GM23338 (cell line): ENCODE measurements at regions not wholly inside any gene's neighbourhood (a gene's known extent, or its start where the extent isn't known, plus 50 kb on each side); places are given as distances from the start of the nearest gene placed in this dataset.

ENCODE experiments used
- CREB1 ChIP-seq: fragments of 250-450 bp; sonication (Bioruptor Pico); IDR thresholded peaks from 2 replicates; pipeline ENCODE4 v1.5.0; 2020; ENCODE audit warnings: low read depth, mild to moderate bottlenecking, moderate library complexity
- CTCF ChIP-seq, 2 experiments: fragments of 200-600 bp in 1 of 2; sonication (generic) in 1 of 2; conservative IDR thresholded peaks; 2 replicates each; pipeline versions ENCODE4 v1.5.1 to v1.6.1; 2016 to 2017; ENCODE audit warnings: antibody characterized with exemption in 2 of 2, low read depth in 2 of 2, mild to moderate bottlenecking in 2 of 2, moderate library complexity in 1 of 2
- ETS1 ChIP-seq: IDR thresholded peaks from 2 replicates; pipeline ENCODE4 v1.6.1; 2016; ENCODE audit warnings: antibody characterized with exemption
- EZH2 ChIP-seq: fragments of 200-600 bp; sonication (generic); IDR thresholded peaks from one replicate; pipeline ENCODE4 v1.8.0; 2017; ENCODE audit warnings: antibody characterized with exemption, mild to moderate bottlenecking, low read depth; ENCODE audit not compliant: unreplicated experiment
- EZH2phosphoT487 ChIP-seq: fragments of 200-600 bp; sonication (generic); IDR thresholded peaks from one replicate; pipeline ENCODE4 v1.8.1; 2018; ENCODE audit warnings: antibody characterized with exemption; ENCODE audit not compliant: unreplicated experiment
- JUNB ChIP-seq: IDR thresholded peaks from one replicate; pipeline ENCODE4 v1.6.1; 2016; ENCODE audit warnings: antibody characterized with exemption; ENCODE audit not compliant: unreplicated experiment
- NANOG ChIP-seq: IDR thresholded peaks from 2 replicates; pipeline ENCODE4 v1.6.1; 2016; ENCODE audit warnings: antibody characterized with exemption, borderline replicate concordance
- POLR2AphosphoS5 ChIP-seq: IDR thresholded peaks from 2 replicates; pipeline ENCODE4 v1.6.1; 2016; ENCODE audit warnings: antibody characterized with exemption, low read depth
- REST ChIP-seq: IDR thresholded peaks from one replicate; pipeline ENCODE4 v1.6.1; 2018; ENCODE audit warnings: antibody characterized with exemption; ENCODE audit not compliant: unreplicated experiment
- STAT1 ChIP-seq: IDR thresholded peaks from one replicate; pipeline ENCODE4 v1.6.1; 2016; ENCODE audit warnings: antibody characterized with exemption; ENCODE audit not compliant: unreplicated experiment
- ZNF114 ChIP-seq: fragments of 250-450 bp; sonication (Bioruptor Pico); IDR thresholded peaks from 2 replicates; pipeline ENCODE4 v1.5.0; 2020; ENCODE audit warnings: mild to moderate bottlenecking, moderate library complexity

GRCh38 chr2:75865702-75866101 is 155.0 kb upstream of the GCFC2 start:
- TF ChIP-seq CTCF (conservative IDR thresholded peaks at IDR 0.05; ENCODE audit: low read depth in 2 of 2): no peak
- TF ChIP-seq POLR2AphosphoS5: no peak
- TF ChIP-seq EZH2: no peak
- TF ChIP-seq STAT1: no peak
- TF ChIP-seq JUNB: no peak
- no peak for TF ChIP-seq EZH2phosphoT487
- no peak for TF ChIP-seq ETS1
- no peak for TF ChIP-seq ZNF114 (CRISPR knock-in tag)
- no peak for TF ChIP-seq NANOG
- no peak for TF ChIP-seq REST
- no peak for TF ChIP-seq CREB1 (CRISPR knock-in tag)
